Heart right ventricle (tissue), 16 donors: ENCODE measurements at regions not wholly inside any gene's neighbourhood (a gene's known extent, or its start where the extent isn't known, plus 50 kb on each side); places are given as distances from the start of the nearest gene placed in this dataset.

ENCODE experiments used
- ATAC-seq, 8 donors: fragments of 200-7000 bp; cut with Tn5 transposase; one replicate each; pipeline ENCODE4 v1.9.1; 2020; ENCODE audit warnings: mild to moderate bottlenecking in 8 of 8, moderate library complexity in 8 of 8, moderate number of reproducible peaks in 1 of 8
- DNase-seq, 2 donors: peaks; one replicate each; pipeline ENCODE4 v3.0.0-alpha.2; 2020
- H3K27ac ChIP-seq, 10 donors: fragments of 200-600 bp; sonication (generic) in 2 of 10; one replicate each; pipeline versions ENCODE4 v1.5.0 to v1.8.0; 2020 to 2022; ENCODE audit warnings: mild to moderate bottlenecking in 3 of 10
- H3K27me3 ChIP-seq, 7 donors: fragments of 200-600 bp; one replicate each; pipeline ENCODE4 v1.8.0; 2021 to 2022; ENCODE audit warnings: mild to moderate bottlenecking in 2 of 7
- H3K36me3 ChIP-seq, 9 donors: fragments of 200-600 bp; sonication (generic) in 1 of 9; one replicate each; pipeline versions ENCODE4 v1.5.0 to v1.8.0; 2020 to 2022; ENCODE audit warnings: mild to moderate bottlenecking in 2 of 9
- H3K4me1 ChIP-seq, 9 donors: fragments of 200-600 bp; sonication (generic) in 1 of 9; one replicate each; pipeline versions ENCODE4 v1.5.0 to v1.8.0; 2020 to 2022; ENCODE audit warnings: mild to moderate bottlenecking in 4 of 9
- H3K4me3 ChIP-seq, 10 donors: fragments of 200-600 bp; sonication (generic) in 2 of 10; one replicate each; pipeline versions ENCODE4 v1.5.0 to v1.8.0; 2020 to 2022; ENCODE audit warnings: mild to moderate bottlenecking in 7 of 10, moderate library complexity in 2 of 10
- H3K9me3 ChIP-seq, 11 donors: fragments of 200-600 bp in 10 of 11; sonication (generic) in 2 of 11; one replicate each; pipeline versions ENCODE4 v1.5.0 to v1.8.0; 2013 to 2022; ENCODE audit warnings: mild to moderate bottlenecking in 2 of 11, control low read depth in 1 of 11, moderate library complexity in 1 of 11
- WGBS, 2 donors: extraction: QIAGEN DNeasy Blood & Tissue Kit; methylation state at CpG; one replicate each; pipeline ENCODE4 v1.1.7; 2013; ENCODE audit warnings: inconsistent platforms in 1 of 2; 5-methylcytosine and 5-hydroxymethylcytosine counted together
- intact Hi-C, 10 donors: fragments of 100-400 bp; cut with DNase I; formaldehyde crosslinking; loops; one replicate each; pipeline versions ENCODE4 v1.11.1 to v1.14.2; 2022
- TF ChIP-seq, protein P1 (sequence below), 9 donors: fragments of 200-600 bp; sonication (generic) in 2 of 9; IDR thresholded peaks; one replicate each; pipeline versions ENCODE4 v1.5.0 to v1.8.0; 2021 to 2022; ENCODE audit warnings: antibody characterized with exemption in 9 of 9, mild to moderate bottlenecking in 5 of 9, moderate library complexity in 1 of 9
- donor health status: Arrhythmogenic right ventricular cardiomyopathy.
- donor health status: ischemic (EF 13 %, LVEDD 7.1; RV severe dilation, severe dysfunction).
- donor health status: healthy with polysubstance abuse.
- donor health status: DM: no; HTN: yes; CAD: no.
- donor health status: DM: no; HTN: no; CAD: no.
- donor health status: ischemic (EF 25% LVEDD 6.9; RV normal size, moderate dysfunction).
- donor health status: ischemic (EF 25% LVEDD 5.7; RV mildly dilated, moderate dysfunction).
- donor health status: healthy.
- donor health status: DM: yes; HTN: yes; CAD: no.
- donor health status: Ischemic cardiomyopathy.
- donor health status: ischemic (EF 35%, LVEDD 5.7; RV mildly dilated, moderate dysfunction).
- donor health status: nonischemic (EF 11% LVEDD 7.7; RV severe dilation, severe dysfunction).
- donor health status: DM: yes; HTN: yes; CAD: no.
- donor health status: PGD.
- donor health status: ischemic (EF 29% LVEDD 5.4; RV normal size, mild dysfunction).
- donor health status: nonischemic (EF 23%, LVEDD 6.1; RV moderate dilation, normal function).

DNA sequence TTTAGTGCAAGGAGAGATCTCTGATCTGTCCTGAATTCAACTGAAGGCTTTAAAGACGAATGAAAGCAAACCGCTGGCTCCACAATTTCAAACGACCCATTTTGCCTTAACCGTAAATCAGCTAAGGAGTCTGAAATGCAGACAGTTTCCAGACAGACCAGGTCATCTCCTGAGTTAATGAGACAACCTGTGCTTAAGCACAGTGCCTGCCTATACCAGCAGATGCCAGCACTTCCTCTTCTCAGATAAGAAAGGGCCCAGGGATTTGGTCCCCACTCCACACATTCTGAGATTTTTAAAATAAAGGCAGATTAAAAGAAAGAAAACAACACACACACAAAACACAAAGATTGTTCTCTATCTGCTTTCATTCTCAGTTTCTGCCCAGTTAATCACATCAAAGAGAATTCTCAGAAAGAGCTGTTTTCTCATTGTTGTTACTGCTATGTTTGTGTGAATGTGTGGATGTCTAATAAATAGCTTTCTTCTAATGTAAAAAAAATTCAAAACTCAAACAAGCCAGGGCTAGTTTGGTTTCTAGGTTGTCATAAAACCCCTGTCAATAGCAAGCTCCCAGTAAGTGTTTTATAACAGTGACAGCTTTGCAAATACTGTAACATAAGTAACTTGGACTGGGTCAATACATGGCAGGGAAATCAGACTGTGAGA lies 157.7 kb upstream of the SLC24A2 start:
- 64 to 71% methylated on average over 4 of the region's 4 CpGs for WGBS, 2 donors
- DNase-seq: no peak
- no peak for ATAC-seq

GRCh38 chr9:19941874-19942273 lies 153.0 kb upstream of the SLC24A2 start:
- Histone ChIP-seq H3K27me3 (peaks cover 0 to 6% (median 0%) of the 10 kb centered on the region in 7 donors), H3K9me3 (no peaks in the 10 kb centered on the region), H3K4me1 (no peaks in the 10 kb centered on the region), H3K4me3 (no peak overlapping the region), H3K27ac (no peak overlapping the region), H3K36me3 (no peaks in the 10 kb centered on the region)
- DNase-seq (no peak), ATAC-seq (no peak)
- TF ChIP-seq, protein P1, sequence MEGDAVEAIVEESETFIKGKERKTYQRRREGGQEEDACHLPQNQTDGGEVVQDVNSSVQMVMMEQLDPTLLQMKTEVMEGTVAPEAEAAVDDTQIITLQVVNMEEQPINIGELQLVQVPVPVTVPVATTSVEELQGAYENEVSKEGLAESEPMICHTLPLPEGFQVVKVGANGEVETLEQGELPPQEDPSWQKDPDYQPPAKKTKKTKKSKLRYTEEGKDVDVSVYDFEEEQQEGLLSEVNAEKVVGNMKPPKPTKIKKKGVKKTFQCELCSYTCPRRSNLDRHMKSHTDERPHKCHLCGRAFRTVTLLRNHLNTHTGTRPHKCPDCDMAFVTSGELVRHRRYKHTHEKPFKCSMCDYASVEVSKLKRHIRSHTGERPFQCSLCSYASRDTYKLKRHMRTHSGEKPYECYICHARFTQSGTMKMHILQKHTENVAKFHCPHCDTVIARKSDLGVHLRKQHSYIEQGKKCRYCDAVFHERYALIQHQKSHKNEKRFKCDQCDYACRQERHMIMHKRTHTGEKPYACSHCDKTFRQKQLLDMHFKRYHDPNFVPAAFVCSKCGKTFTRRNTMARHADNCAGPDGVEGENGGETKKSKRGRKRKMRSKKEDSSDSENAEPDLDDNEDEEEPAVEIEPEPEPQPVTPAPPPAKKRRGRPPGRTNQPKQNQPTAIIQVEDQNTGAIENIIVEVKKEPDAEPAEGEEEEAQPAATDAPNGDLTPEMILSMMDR (IDR thresholded peaks at IDR 0.05): no peak
- WGBS, 2 donors: 64 to 76% methylated on average over 2 of the region's 2 CpGs
- intact Hi-C loops: no loop called here

More for the DNA sequence above, 157.7 kb upstream of the SLC24A2 start:
- Histone ChIP-seq H3K9me3 (peaks cover 0 to 1% (median 0%) of the 10 kb centered on the region in 11 donors), H3K4me3 (no peak overlapping the region), H3K36me3 (no peaks in the 10 kb centered on the region), H3K27me3 (peaks cover 0 to 6% (median 0%) of the 10 kb centered on the region in 7 donors), H3K4me1 (no peaks in the 10 kb centered on the region), H3K27ac (no peak overlapping the region)
- TF ChIP-seq, protein P1 (IDR thresholded peaks at IDR 0.05): peak in 2 of 9 donors; percentile 25 to 37
- intact Hi-C loops: no loop called here

DNA sequence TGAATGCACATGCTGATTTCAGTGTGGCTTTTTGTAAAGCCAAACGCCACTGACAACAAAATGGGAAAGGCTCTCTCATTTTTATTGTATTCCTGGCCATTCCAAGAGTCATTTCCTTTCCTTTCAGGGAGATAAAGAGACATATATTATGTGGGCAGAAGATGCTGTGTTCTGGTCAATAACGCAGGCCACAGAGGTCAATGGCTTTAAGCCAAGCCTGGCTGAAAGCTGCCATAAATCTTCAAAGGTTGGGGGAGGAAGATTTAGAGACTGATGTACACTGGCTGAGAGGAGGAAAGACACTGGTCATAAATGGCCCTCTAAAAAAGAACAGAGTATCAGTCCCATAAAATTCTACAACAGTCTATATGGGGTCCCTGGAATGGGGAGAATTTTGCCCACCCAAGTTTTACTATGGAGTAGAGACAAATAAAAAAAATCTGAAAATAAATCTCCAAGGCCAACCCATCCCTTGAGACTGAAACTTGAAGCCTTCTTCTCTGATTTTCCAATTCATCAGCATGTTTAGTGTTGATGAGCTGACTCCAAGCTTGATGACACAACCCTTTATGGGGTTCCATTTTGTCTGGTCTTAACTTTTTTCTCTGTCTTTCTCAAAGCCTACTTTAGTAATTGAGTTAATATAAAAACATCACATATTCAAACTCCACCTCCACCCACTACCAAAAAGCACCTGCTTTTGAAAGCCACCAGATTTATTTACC lies 152.1 kb upstream of the SLC24A2 start:
- ATAC-seq: no peak
- TF ChIP-seq, protein P1 (IDR thresholded peaks at IDR 0.05): no peak
- H3K4me3 ChIP-seq: no peak overlapping the region
- H3K36me3 ChIP-seq: no peaks in the 10 kb centered on the region
- H3K27me3 ChIP-seq: peaks cover 0 to 6% (median 0%) of the 10 kb centered on the region in 7 donors
- H3K9me3 ChIP-seq: no peaks in the 10 kb centered on the region
- no peak overlapping the region for H3K27ac ChIP-seq
- intact Hi-C loops: no loop called here
- no peaks in the 10 kb centered on the region for H3K4me1 ChIP-seq
- DNase-seq: no peak
- 70 to 72% methylated on average over 2 of the region's 2 CpGs for WGBS, 2 donors

DNA sequence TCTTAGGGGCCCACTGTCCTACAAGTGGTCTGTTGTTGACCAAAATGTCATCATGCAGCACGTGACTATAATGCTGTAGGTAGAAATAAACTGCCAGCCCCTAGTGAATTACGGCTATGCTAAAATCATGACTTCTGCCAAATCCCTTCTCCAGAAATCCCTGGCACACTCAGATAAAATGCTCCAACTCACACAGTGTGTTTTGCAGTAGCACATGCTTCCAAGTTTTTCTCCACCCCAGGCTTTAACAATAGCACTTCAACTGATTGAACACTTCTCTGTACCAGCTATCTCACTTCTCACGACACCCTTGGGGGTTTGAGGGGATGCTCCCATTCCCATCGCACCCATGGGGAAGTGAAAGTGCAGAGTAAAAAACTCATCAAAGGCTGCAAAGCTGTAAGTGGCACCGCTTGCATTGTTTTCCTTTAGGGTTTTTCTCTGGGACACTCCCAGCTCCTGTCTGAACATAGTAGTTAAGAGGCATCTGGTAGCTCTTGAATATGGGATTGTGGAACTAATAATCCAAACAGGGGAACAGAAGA lies 151.0 kb upstream of the SLC24A2 start:
- intact Hi-C loops: loop anchor here in 3 of 10 donors (10.0 kb wide), 4 partner anchors 75 to 1155 kb away; partner anchors contain the start of gene MLLT3 (in 1 of the 3)
- TF ChIP-seq, protein P1 (IDR thresholded peaks at IDR 0.05): no peak
- DNase-seq (no peak), ATAC-seq (no peak)
- no peaks in the 10 kb centered on the region for H3K36me3 ChIP-seq
- H3K4me3 ChIP-seq: no peak overlapping the region
- WGBS, 2 donors: 44 to 53% methylated on average over 5 of the region's 5 CpGs
- no peak overlapping the region for H3K27ac ChIP-seq
- H3K27me3 ChIP-seq: peaks cover 0 to 9% (median 0%) of the 10 kb centered on the region in 7 donors
- no peaks in the 10 kb centered on the region for H3K9me3 ChIP-seq
- H3K4me1 ChIP-seq: peaks cover 0 to 3% (median 0%) of the 10 kb centered on the region in 9 donors
